Activated gamma-delta T cell (primary cell): ENCODE measurements at regions not wholly inside any gene's neighbourhood (a gene's known extent, or its start where the extent isn't known, plus 50 kb on each side); places are given as distances from the start of the nearest gene placed in this dataset.
"Not testable (repeated sequence)": the region's sequence is repeated elsewhere in the genome, so short reads cannot be mapped to it uniquely, and the experiment has no call there.

Experiments used
- DNase-seq: peaks from one replicate; lab custom pipeline; 2025; lab: John Stamatoyannopoulos, UW

- DNase-seq = not testable (repeated sequence)
Observed at GRCh38 chr16:72729552-72729951, 318.4 kb downstream of the ZFHX3 start.

GRCh38 chr16:72728516-72728915 lies 319.4 kb downstream of the ZFHX3 start:
- no peak for DNase-seq

- DNase-seq = no peak
Observed at GRCh38 chr16:72727565-72727964, 320.4 kb downstream of the ZFHX3 start.

GRCh38 chr16:72725643-72726042 lies 322.3 kb downstream of the ZFHX3 start:
- no peak for DNase-seq

- DNase-seq = no peak
Observed at GRCh38 chr16:72723781-72724180, 324.1 kb downstream of the ZFHX3 start.

GRCh38 chr16:72722552-72722951 lies 325.4 kb downstream of the ZFHX3 start:
- DNase-seq = no peak

GRCh38 chr16:72721981-72722380 lies 325.9 kb downstream of the ZFHX3 start:
- DNase-seq = no peak

- DNase-seq = no peak
Observed at GRCh38 chr16:72715267-72715666, 332.7 kb downstream of the ZFHX3 start.

GRCh38 chr16:72711823-72712222 lies 336.1 kb downstream of the ZFHX3 start:
- DNase-seq = no peak

- DNase-seq = no peak
Observed at GRCh38 chr16:72705801-72706200, 342.1 kb downstream of the ZFHX3 start.

- DNase-seq = no peak
Observed at GRCh38 chr16:72704746-72705372, 343.1 kb downstream of the ZFHX3 start.

GRCh38 chr16:72689851-72690250 lies 358.1 kb downstream of the ZFHX3 start:
- DNase-seq = no peak

- no peak for DNase-seq
Observed at GRCh38 chr16:72680732-72681131, 367.2 kb downstream of the ZFHX3 start.

- DNase-seq = no peak
Observed at GRCh38 chr16:72679856-72680255, 368.1 kb downstream of the ZFHX3 start.

GRCh38 chr16:72677662-72678447 lies 370.1 kb downstream of the ZFHX3 start:
- DNase-seq = no peak

GRCh38 chr16:72673118-72673517 lies 374.8 kb downstream of the ZFHX3 start:
- no peak for DNase-seq

- DNase-seq = no peak
Observed at GRCh38 chr16:72666267-72666666, 381.7 kb downstream of the ZFHX3 start.

GRCh38 chr16:72665701-72666100 lies 382.2 kb downstream of the ZFHX3 start:
- no peak for DNase-seq

- peak; percentile 60 for DNase-seq
Observed at GRCh38 chr16:72664509-72665408, 383.2 kb downstream of the ZFHX3 start.

- DNase-seq = no peak
Observed at GRCh38 chr16:72664056-72664508, 383.8 kb downstream of the ZFHX3 start.

- no peak for DNase-seq
Observed at GRCh38 chr16:72658888-72659717, 388.8 kb downstream of the ZFHX3 start.

- no peak for DNase-seq
Observed at GRCh38 chr16:72657791-72658190, 390.1 kb downstream of the ZFHX3 start.
